Lung microvascular endothelial cell (primary cell): ENCODE measurements at regions not wholly inside any gene's neighbourhood (a gene's known extent, or its start where the extent isn't known, plus 50 kb on each side); places are given as distances from the start of the nearest gene placed in this dataset.
A peak's percentile ranks its signal among the peaks of the same experiment; 100 is the strongest.
"Not testable (repeated sequence)": the region's sequence is repeated elsewhere in the genome, so short reads cannot be mapped to it uniquely, and the experiment has no call there.

Source experiments
- DNase-seq, 2 donors: peaks; one replicate each; pipeline versions ENCODE4 v3.0.0 to v3.0.0-alpha.2; 2010; ENCODE audit warnings: low read depth in 2 of 2

DNA sequence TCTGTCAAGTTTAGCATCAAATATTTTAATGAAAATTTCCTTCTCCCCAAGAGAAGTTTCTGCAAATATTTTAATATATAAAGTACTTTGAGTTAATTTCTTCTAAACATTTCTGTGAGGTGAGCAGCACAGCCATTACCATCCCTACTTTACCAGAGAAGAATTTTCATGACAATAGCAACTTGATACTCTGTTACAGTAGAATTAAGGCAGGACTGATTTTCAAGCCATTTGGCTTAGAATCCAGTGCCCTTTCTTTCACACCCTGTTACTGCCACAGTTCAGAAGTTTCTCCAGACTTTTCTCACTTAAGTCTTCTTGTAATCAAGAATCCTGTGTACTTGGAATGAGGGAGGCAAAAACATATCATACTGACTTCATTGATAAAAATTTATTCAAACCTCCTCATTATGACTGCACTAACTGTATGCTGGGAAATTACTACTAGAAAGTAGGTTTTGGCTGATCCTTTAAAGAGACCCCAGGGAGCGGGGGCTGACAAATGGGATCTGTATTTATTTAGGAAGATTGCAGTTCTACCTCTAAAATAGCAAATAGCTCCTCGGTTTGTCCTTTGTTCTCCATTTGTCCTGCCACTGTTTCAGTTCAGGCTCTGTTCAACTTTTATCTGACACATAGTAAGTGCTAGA is 557.0 kb upstream of the SGO1 start:
- no peak for DNase-seq

DNA sequence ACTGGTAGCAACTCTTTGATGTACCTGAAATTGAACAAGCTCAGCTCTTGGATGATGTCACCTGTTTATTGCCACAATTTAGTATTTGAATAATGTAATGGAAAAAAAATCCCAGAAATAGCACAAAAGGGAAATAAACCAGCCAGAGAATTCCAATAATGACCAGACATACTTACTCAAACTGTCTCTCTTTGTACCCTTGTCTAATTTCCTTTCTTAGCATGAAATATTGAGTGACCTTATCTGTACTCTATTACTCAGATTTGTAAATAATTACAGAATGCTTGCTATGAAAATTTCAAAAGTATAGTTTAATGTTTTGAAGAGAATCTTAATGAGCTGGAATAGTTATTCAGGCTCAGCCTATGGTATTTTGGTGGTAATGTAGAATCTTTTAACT is 555.4 kb upstream of the SGO1 start:
- DNase-seq: no peak

DNA sequence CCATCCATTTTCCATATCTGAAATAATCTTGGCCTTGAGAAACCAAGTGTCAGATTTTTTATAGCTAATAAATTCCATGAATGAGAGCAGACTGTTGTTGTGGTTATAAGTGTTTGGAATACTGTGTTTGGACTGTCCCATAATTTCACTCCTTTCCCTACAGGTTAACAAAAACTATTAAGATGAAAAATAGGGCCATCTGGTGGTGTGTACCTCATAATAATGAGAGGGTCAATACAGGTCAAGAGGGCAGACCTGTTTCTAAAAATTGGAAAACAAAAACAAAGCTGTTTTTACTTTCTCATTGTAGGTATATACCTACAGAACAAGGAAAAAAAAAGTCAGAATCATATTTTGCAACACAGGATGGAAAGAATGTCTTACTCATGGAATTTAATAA is 553.8 kb upstream of the SGO1 start:
- DNase-seq: no peak

DNA sequence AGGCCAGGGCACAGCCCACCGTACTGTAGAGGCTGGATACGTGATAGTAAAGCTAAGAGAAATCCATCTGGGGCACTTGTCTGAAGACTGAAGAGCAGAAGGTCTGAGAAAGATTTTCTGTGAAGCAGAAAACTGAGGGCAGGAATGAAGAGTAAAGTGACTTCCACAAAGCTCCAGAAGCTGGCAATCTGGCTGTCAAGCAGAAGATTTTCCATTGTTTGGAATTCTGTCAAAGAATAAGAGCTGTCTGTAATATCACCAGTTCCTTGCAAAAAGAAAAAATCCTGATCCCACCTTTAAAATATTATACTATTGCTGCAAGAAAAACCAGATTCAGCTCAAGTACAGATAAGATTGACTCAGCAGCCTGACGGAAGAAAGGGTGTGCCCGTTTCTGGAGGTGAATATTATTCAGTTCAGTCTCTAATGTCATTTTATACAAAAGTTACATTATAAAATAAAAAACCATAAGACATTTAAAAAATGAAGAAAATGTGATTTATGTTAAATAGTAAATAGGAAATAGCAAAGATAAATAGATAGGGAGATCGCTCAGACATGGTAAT is 550.4 kb upstream of the SGO1 start:
- no peak for DNase-seq

DNA sequence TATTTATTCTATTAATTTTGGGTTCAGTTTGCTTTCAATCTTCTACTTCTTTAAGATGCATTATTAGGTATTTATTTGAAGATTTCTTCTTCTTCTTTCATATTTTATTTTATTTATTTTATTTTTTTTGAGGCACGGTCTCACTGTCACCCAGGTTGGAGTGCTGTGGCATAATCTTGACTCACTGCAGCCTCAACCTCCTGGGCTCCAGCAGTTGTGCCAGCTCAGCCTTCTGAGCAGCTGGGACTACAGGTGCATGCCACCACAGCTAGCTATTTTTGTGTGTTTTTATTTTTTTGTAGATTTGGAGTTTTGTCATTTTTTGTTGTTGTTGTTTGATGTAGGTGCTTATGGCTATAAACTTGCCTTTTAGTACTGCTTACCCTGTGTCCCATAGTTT is 543.2 kb upstream of the SGO1 start:
- no peak for DNase-seq

DNA sequence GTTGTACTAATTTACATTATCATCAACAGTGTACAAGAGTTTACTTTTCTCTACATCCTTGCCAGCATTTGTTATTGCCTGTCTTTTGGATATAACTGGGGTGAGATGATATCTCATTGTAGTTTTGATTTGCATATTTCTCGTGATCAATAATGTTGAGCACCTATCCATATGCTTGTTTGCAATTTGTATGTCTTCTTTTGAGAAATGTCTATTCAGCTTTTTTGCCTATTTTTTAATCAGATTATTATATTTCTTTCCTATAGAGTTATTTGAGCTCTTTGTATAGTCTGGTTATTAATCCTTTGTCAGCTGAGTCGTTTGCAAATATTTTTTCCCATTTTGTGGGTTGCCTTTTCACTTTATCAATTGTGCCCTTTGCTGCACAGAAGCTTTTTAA is 540.8 kb upstream of the SGO1 start:
- DNase-seq: no peak

DNA sequence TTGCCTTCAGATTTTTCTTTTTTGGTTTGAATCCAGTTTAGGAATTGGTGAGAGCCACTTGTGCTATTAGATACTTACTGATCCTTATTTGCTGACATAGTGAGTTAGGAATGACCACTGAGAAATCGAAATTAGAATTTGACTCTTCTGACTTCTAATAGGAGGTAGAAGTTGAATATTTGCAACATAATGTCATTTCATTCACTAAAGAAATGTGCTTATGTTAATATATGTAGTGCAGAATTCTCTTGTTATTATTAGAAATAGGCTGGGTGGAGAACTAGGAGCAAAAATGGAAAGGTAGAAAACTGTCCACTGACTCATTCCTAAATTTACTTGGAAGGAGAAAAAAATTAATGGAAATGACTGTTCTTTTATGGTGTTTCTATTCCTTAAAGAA is 538.2 kb upstream of the SGO1 start:
- no peak for DNase-seq

DNA sequence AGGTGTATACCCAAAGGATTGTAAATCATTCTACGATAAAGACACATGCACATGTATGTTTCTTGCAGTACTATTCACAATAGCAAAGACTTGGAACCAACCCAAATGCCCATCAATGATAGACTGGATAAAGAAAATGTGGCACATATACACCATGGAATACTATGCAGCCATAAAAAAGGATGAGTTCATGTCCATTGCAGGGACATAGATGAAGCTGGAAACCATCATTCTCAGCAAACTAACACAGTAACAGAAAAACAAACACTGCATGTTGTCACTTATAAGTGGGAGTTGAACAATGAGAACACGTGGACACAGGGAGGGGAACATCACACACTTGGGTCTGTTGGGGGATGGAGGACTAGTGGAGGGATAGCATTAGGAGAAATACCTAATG is 530.4 kb upstream of the SGO1 start:
- not testable (repeated sequence) for DNase-seq

DNA sequence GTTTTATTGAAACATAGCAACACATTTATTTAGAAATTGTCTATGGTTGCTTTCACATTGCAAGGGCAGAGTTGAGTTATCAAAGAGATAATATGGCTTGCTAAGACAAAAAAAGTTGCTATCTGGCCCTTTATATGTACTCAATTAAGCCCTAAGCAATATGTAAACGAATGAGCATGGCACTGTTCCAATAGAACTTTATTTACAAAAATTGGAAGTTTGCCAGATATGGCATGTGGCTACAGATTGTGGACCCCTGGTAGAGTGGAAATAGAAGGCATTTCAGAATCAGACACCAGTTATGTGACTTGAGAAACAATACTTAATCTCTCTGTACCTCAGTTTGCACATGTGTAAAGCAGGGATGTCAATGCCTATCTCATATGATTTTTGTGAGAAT is 515.6 kb upstream of the SGO1 start:
- DNase-seq: no peak

DNA sequence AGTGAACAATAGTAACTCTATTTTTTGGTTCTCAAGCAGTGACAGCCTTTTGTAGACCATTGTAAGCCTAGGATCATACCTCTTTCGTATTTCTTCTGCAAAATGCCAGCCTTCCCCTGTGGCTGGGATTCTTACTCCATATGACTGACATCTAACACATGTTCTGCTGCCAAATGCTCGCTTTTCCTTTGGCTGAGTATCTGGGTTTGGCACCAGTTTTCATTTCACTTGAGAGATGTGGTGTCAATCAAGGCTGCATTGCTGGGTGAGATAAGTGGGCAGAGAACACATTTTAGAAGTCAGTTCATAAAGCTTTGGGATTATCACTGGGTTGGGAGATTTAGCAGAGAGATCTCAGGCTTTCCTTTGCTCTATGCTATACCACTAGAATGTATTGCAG is 514.7 kb upstream of the SGO1 start:
- DNase-seq: no peak

DNA sequence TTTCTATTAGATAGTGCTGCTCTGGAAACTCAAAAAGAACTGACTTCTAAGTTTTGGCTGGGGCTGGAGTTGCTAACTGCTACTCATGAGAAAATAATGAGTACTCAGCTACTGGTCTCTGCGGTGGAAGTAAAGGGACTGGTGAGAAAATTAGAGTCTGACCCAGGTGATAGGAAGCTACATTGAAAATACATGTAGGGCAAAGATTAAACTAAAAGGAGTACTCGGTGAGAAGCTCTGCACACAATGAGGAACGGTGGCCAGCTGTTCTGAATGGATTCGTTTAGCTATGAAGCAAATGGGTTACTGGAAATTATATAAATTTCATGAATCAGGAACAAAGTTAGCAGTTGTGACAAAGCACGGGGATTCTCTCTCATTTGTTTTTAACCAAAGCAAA is 512.9 kb upstream of the SGO1 start:
- DNase-seq: no peak

DNA sequence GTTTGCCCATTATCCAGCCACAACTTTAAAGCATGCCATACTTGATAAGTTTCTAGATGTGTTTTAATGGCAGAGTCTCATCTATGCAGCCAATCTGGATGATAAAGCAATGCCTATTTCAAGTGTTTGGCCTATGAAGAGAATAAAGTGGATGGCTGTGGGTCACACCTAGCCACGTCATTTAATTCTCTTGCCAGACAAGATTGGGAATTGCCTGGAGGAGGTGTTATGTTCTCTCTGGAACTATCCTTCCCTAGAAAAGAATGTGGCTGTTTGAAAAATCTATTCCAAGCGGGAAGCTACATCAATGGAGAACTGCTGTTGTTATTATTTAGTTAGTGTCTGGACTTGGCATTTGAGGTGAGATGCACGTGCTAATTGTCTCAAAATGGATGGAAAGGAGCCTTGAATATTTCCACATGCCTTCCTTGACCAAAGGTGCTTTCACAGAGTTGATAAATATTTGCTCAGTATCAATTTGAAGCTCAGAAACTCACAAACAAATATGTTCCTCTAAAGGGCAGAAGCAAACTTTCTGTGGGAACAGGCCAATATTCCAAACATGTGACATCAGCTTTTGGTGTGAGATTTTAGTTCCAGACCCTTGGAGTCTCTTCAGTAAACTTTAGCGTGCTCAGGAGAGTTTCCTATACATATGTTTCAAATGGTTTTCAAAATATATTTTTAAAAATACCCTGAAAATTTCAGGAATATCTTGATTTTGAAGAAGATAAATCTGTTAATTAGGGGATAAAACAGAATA is 510.6 kb upstream of the SGO1 start:
- DNase-seq: no peak

DNA sequence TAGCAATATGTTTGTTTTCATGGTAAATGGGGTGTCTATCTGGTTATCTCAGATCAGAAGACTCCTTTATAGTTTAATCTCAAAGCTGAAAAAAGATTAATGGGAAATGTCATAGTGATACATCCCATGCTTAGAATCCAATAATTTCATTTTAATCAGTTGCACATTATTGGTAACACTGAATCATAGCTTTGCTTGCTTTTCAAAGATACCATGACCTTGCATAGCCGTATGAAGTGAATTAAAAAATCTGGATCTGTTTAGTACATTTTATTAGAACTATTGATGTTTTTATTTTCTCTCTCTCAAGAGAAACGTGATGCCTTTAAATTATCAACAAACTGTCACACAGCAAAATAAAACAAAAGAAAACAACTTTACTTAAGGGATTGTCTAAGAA is 506.7 kb upstream of the SGO1 start:
- DNase-seq: no peak

DNA sequence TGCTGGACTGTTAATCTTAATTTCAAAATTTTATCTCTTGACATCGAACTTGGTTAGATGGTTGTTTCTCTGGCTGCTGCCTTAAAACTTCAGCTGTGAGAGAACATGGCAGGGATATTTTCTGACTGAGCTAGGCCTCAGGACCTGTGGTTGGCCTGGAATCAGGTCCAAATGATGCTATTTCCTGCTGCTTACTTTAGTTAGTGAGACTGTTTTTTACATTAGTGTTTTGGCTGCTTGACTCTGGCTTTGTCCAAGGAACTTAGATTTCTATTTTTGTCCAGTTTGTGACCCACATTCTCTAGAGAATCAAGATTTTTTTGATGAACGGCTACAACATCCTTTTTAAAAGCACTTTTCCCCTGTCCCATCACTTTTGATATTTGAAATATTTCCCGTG is 497.9 kb upstream of the SGO1 start:
- DNase-seq: no peak

DNA sequence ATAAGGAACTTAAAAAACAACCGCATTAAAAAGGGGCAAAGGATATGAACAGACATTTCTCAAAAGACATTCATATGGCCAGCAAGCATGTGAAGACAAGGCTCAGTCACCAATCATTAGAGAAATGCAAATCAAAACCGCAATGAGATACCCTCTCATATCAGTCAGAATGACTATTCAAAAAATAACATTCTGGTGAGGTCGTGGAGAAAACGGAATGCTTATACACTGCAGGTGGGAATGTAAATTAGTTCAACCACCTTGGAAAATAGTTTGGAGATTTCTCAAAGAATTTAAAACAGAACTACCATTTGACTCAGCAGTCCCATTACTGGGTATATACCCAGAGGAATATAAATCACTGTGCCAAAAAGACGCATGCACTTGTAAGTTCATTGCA is 496.6 kb upstream of the SGO1 start:
- no peak for DNase-seq

DNA sequence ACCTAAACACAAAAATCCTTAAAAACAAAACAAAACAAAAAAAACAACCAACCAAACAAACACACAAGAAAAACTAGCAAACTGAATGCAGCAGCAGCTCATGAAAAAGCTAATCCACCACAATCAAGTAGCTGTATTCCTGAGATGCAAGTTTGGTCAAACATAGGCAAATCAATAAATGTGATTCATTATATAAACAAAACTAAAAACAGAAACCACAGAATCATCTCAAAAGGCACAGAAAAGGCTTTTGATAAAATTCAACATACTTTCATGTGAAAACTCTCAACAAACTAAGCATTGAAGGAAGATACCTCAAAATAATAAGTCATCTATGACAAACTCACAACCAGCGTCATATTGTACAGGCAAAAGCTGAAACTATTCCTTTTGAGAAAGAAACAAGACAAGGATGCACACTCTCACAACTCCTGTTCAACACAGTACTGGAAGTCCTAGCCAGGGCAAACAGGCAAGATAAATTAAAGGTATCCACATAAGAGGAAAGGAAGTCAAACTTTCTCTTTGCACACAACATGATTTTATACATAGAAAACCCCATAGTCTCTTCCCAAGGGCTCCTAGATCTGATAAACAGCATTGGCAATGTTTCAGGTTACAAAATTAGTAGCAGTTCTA is 495.1 kb upstream of the SGO1 start:
- DNase-seq: no peak

DNA sequence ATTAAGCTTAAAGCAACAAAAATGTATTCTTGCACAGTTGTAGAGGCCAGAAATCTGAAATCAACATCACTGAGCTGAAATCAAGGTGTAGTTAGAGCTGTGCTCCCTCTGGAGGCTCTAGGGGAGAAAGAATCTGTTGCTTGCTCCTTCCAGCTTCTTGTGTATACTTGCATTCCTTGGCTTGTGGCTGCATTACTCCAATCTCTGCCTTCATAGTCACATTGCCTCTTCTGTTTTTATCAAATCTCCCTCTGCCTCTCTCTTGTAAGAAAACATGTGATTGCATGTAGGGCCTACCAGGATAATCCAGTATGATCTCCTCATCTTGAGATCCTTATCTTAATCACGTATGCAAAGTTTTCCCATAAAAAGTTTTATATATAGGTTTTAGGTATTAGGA is 487.9 kb upstream of the SGO1 start:
- DNase-seq: no peak

DNA sequence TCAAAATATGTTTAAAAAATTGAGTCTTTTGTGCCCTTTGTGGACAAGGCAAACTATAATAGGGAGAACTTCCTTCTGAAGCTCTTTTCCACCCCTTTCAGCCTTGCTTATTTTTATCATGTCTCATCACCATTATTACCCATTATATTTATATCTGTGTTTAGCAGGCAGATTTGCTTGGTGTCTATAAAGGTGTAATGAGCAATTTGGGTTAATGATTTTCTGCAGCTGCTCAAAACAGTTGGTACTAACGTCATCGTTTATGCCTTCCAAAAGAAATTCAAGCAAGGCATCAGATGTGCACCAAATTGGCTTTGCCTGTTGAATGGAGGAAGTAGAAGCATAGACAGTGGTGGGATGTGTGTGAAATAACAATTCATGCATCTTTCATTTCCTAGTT is 483.7 kb upstream of the SGO1 start:
- no peak for DNase-seq

DNA sequence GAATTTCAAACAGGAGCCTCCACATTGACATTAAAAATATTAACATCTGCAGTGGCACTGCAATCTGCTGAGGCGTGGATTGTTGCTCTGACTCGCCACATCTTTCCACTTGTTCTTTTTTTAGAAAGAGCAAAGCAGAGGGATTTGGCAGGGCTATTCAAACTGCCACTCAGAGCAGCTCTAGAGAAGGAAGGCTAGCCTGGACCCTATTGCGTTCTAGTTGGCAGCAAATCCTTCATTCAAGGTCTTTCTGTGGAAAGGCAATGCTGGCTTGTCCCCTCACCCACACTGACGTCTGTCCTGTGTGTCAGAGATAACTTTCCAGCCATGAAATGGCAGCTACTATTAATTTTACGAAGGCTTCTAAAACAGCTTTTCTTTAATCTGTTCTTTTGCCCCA is 483.2 kb upstream of the SGO1 start:
- DNase-seq: no peak

DNA sequence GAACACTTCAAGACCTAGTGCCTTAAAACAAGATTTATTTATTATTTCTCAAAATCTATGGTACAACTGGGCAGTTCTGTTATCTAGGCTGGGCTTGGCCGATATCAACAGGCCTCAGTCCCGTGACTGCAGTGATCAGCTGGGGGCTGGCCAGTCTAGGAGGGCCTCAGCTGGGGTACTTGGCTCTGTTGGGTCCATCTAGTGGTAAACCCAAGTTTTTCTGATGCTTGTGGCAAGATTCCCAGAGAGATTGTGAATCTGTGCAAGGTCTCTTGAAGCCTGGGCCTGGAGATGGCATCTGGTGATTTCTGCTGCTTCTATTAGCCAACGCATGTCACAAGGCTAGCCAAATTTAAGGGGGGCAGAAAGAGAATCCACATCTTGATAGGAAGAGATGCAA is 482.4 kb upstream of the SGO1 start:
- DNase-seq: peak; percentile 18 to 30

DNA sequence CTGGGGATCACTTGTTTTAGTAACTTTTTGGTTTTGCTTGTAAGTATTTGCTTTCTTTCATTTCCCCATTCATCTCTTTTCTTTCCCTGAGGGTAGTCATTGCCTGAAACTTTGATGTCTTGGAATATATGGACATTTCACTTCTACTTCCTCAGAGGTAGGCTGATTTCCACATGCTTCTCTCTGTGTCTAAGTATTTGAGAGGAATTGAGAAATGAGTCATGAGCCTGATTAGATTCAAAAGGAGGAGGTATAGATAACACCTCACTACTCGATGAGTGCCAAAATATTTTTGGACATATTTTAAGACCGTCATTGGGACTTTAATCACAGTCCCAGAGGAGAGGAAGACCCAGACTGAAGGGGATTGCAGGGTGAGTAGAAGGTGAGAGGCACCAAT is 480.1 kb upstream of the SGO1 start:
- no peak for DNase-seq

DNA sequence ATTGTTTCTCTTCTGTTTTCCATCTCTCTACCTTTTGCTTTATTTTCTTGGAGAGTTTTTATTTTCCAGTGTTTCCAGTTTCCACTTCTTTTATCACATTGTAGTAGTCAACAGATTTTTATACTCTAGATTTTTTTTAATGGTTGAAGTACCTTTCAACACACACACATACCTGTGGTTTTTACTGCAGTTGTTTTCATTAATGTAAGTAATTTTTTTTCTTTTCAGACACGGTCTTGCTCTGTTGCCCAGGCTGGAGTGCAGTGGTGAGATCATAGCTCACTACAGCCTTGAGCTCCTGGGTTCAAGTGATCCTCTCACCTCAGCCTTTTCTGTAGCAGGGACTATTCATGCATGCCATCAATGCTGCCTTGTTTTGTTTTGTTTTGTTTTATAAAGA is 472.5 kb upstream of the SGO1 start:
- DNase-seq: no peak

DNA sequence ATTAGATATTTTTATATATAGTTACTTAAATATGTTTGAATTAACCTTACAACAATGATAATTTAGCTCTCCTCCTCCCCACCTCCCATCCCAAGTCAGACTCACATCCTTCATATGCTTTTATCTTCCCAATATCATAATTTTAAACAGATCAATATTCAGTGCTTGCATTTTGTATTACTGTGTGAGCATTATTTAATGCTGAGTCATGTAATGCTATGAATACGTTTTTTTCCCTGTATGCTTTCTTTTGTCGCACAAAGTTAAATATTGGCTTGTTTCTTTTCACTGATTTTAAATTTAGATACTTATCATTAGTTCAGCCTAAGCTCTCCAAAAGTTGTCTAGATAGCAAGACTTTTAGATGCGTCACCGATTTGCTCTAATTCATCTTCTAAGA is 471.6 kb upstream of the SGO1 start:
- DNase-seq: no peak
